Epithelial cell of esophagus (primary cell): ENCODE measurements at regions not wholly inside any gene's neighbourhood (a gene's known extent, or its start where the extent isn't known, plus 50 kb on each side); places are given as distances from the start of the nearest gene placed in this dataset.

ENCODE experiments used
- DNase-seq: peaks from one replicate; pipeline ENCODE4 v3.0.0; 2010; ENCODE audit warnings: low read depth
- H3K4me3 ChIP-seq: 2 replicates; pipeline ENCODE4 v1.5.1; 2011; ENCODE audit warnings: mild to moderate bottlenecking, low read length, control low read depth
- CTCF ChIP-seq: IDR thresholded peaks from 2 replicates; pipeline ENCODE4 v1.5.1; 2011; ENCODE audit warnings: low read depth, mild to moderate bottlenecking, low read length, control low read depth, inconsistent platforms; ENCODE audit not compliant: insufficient read depth; ENCODE audit errors: missing control alignments

DNA sequence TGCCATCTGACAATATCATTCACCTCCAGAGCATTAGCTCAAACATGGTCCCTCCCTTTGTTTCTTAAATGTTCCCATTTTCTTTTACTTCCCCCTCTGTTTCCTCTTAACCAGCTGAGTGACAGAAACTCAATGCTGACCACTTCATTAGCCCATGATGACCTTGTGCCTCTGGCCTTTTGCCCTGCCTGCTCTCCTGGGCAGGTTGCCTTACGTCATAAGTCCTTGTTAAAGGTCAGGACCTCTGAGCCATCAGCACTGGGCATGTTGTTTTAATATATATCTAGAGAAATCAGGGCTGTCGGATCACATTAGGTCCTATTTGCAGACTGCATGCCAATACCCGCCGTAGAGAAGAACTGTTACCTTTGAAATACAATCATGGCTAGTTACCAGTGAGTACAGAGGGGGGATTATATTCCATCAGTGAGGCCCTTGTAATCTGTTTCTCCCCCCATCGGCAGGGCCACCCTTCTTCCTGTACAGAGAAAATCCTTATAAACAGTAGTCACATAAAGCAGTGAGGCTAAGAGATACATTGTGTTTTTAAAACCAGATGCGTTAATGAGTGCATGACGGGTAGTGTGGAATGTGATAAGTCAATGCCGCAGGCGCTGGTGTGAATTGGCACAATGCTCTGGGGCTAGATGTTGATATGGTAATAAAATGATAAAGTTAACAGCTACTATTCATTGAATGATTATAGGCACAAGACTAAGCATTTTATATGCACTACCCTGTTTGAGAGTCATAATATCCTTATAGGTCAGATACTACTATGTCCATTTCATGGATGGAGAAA is 94.3 kb upstream of the ZFHX3 start:
- no peak overlapping the region for H3K4me3 ChIP-seq
- DNase-seq: no peak
- TF ChIP-seq CTCF: no peak

- DNase-seq: peak; percentile 9
These were observed 93.0 kb upstream of the ZFHX3 start for GRCh38 chr16:73140929-73141328.

DNA sequence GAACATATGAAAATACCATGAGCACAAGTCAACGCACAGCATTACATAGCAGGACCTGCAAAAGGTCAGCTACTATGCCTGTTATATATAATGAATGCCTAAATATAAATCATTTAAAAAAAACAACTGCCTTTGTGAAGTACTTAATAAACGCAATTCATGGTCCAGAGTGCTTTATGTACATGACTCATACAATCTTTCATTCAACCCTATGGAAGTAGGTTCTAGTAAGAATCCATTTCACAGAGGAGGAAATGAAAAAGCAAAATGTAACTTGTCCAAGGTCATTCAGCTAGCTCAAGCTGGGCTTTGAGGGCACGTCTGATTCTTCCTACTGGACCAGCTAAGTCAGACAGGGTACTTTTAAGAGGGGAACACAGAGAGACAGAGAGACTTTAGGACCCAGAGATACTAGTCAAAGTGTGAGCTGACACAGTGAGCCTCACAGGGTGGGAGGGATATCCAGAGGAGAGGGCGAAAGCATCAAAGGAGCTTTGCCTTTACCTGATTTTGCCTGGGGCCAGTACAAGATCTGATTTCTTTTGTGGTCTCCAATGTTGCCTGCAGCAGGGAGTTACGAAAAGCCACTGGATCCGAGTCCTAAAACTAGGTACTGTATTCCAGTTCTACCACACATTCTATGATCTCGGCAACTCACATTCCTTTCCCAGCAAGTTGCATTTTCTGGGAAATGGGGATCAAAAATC is 83.4 kb upstream of the ZFHX3 start:
- no peak for TF ChIP-seq CTCF
- DNase-seq: peak; percentile 22
- H3K4me3 ChIP-seq: no peak overlapping the region

More at GRCh38 chr16:73140929-73141328, 93.0 kb upstream of the ZFHX3 start:
- H3K4me3 ChIP-seq: no peak overlapping the region
- TF ChIP-seq CTCF: no peak

DNA sequence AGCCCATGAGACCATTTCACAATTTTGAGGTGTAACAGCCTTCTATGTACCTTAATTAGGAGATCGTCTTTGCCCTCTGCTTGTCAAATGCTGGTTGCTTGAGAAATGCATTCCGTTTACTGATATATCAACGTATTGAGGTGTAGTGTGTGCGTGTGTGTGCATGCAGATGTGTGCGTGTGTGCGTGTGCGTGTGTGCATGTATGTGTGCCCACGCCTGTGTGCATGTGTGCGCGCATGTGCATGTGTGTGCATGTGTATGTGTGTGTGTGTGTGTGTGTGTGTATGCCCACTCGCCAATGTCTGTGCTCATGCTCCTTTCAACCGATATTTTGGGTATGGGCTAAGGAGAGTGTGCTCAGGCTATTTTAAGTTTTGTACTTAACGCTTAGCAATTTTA is 81.5 kb upstream of the ZFHX3 start:
- DNase-seq: no peak
- H3K4me3 ChIP-seq: no peak overlapping the region
- no peak for TF ChIP-seq CTCF

GRCh38 chr16:73126525-73126853 is 78.6 kb upstream of the ZFHX3 start:
- TF ChIP-seq CTCF: no peak
- DNase-seq: peak; percentile 72

GRCh38 chr16:73125850-73126524 is 78.1 kb upstream of the ZFHX3 start:
- no peak for TF ChIP-seq CTCF
- peak; percentile 65 for DNase-seq
- no peak overlapping the region for H3K4me3 ChIP-seq

More at GRCh38 chr16:73126525-73126853, 78.6 kb upstream of the ZFHX3 start:
- H3K4me3 ChIP-seq: no peak overlapping the region
